HEK293T (cell line): ENCODE measurements at regions not wholly inside any gene's neighbourhood (a gene's known extent, or its start where the extent isn't known, plus 50 kb on each side); places are given as distances from the start of the nearest gene placed in this dataset.

Experiments
- BHLHE40 ChIP-seq: fragments of 450-650 bp; IDR thresholded peaks from 2 replicates; pipeline ENCODE4 v1.6.1; 2016; ENCODE audit warnings: mild to moderate bottlenecking, moderate library complexity, borderline replicate concordance
- CTBP1 ChIP-seq: fragments of 450-650 bp; IDR thresholded peaks from 2 replicates; pipeline ENCODE4 v1.6.1; 2016; ENCODE audit warnings: borderline replicate concordance
- ELF4 ChIP-seq: fragments of 450-650 bp; IDR thresholded peaks from 2 replicates; pipeline ENCODE4 v1.6.1; 2017; ENCODE audit warnings: antibody characterized with exemption
- FOXA1 ChIP-seq: fragments of 450-650 bp; IDR thresholded peaks from 2 replicates; pipeline ENCODE4 v1.6.1; 2016; ENCODE audit warnings: mild to moderate bottlenecking
- FOXK2 ChIP-seq: fragments of 450-650 bp; IDR thresholded peaks from 2 replicates; pipeline ENCODE4 v1.6.1; 2016; ENCODE audit warnings: mild to moderate bottlenecking
- FOXM1 ChIP-seq: fragments of 450-650 bp; IDR thresholded peaks from 2 replicates; pipeline ENCODE4 v1.6.1; 2017; ENCODE audit warnings: mild to moderate bottlenecking, borderline replicate concordance
- HDGF ChIP-seq: fragments of 450-650 bp; IDR thresholded peaks from 2 replicates; pipeline ENCODE4 v1.6.1; 2017; ENCODE audit warnings: antibody characterized with exemption, borderline replicate concordance
- LEF1 ChIP-seq: fragments of 450-650 bp; IDR thresholded peaks from 2 replicates; pipeline ENCODE4 v1.6.1; 2017; ENCODE audit warnings: mild to moderate bottlenecking, borderline replicate concordance
- NFRKB ChIP-seq: fragments of 450-650 bp; IDR thresholded peaks from 2 replicates; pipeline ENCODE4 v1.6.1; 2016; ENCODE audit warnings: mild to moderate bottlenecking, moderate library complexity
- SP1 ChIP-seq: fragments of 450-650 bp; IDR thresholded peaks from 2 replicates; pipeline ENCODE4 v1.6.1; 2017
- SUZ12 ChIP-seq: fragments of 450-650 bp; IDR thresholded peaks from 2 replicates; pipeline ENCODE4 v1.6.1; 2016; ENCODE audit warnings: mild to moderate bottlenecking
- TARDBP ChIP-seq: fragments of 450-650 bp; IDR thresholded peaks from 2 replicates; pipeline ENCODE4 v1.6.1; 2016
- ZNF384 ChIP-seq: fragments of 450-650 bp; IDR thresholded peaks from 2 replicates; pipeline ENCODE4 v1.6.1; 2016

- no peak for TF ChIP-seq ELF4
- TF ChIP-seq SUZ12: no peak
- TF ChIP-seq ZNF384: no peak
- TF ChIP-seq HDGF: no peak
- no peak for TF ChIP-seq FOXA1
- TF ChIP-seq FOXM1: no peak
- TF ChIP-seq BHLHE40: no peak
- no peak for TF ChIP-seq FOXK2
- TF ChIP-seq NFRKB: no peak
- no peak for TF ChIP-seq SP1
- no peak for TF ChIP-seq CTBP1
- TF ChIP-seq TARDBP: no peak
- TF ChIP-seq LEF1: no peak
Observed at GRCh38 chr3:28136607-28137216, 104.7 kb upstream of the CMC1 start.
